NOMO-1 treated with DMSO at 0.1 percent for 48 hours (cell line): ENCODE measurements at regions not wholly inside any gene's neighbourhood (a gene's known extent, or its start where the extent isn't known, plus 50 kb on each side); places are given as distances from the start of the nearest gene placed in this dataset.

Experiments
- DNase-seq: peaks from one replicate; lab custom pipeline; 2025; ENCODE audit not compliant: unreplicated experiment; lab: John Stamatoyannopoulos, UW

DNA sequence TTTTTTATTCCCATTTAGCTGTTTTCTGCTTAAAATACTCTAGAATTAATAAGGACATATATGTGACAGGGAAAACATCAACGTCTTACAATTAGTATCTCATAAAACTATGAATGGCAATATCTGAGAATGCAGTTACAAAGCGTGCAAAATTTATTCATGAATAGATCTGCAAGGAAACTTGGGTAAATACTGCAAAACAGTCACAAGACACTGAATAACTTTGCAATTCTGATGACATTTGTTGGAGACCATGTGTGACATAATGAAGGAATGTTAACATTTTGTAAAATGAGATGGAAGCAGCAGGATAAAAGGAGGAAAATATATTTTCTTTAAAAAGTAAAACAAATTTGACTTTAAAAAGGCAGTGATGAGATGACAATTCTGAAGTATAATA, 480.9 kb upstream of the SEMA6A start:
- no peak for DNase-seq

- no peak for DNase-seq
Observed at GRCh38 chr5:117054911-117055310, 480.3 kb upstream of the SEMA6A start.

DNA sequence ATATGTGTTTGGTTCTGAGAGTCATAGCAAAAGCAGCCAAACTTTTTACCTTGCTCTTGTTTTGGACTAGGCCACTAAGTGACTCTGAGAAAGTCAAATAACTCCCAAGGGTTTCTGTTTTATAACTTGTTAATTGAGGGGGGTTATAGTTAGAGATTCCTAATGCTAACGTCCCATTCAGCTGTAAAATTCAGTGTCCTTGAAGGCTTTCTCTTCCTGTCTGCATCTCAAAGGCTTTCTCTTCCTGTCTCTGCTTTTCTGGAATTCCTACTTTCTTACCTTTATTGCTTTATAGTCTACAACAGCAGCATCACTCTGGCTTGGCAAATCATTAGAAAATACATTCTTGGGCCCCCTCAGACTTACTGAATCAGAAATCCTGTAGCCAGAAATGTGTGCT, 479.5 kb upstream of the SEMA6A start:
- DNase-seq, result no peak

DNA sequence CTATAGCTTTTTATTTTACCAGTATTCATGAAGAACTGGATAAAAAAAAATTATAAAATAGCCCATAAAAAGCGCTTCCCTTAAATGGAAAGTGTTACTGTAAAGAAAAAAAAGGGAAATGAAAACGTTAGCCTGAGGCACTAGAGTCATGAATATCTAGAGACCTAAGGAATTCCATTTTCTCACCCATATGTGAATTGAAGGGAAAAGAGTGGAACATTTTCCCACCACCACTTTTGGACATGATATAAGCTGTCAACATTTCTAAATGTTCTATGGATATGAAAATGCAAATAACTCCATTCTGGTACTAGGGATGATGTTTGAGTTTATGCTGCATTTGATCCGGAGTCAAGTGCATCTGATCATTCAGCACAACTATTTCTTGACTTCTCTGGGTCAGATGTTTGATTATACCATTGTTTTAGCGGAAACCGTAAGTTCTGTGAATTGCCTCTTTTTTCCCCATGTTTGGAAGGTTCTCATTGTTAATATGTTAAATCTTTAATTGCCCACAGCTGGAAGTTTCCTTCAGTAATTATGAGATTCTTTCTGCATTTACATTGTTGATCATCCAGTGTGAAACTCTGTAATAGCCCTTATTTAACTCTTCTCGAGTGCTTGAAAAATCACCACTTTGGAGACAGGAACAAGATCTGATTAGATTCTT, 467.4 kb upstream of the SEMA6A start:
- no peak for DNase-seq

DNA sequence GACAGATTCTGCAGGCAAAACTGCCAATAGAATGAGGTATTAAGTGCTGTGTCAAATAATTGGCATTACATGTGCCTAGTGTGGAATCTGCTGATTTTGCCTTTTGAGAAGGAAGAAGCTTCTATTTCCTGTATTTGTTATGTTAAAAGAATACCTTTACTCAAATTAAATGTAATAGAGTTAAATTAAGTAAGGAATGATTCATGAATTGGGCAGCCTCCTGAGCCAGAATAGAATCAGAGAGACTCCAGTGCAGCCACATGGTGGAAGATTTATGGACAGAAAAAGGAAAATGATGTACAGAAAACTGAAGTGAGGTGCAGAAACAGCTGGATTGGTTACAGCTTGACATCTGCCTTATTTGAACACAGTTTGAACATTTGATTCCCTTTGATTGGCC, 464.4 kb upstream of the SEMA6A start:
- no peak for DNase-seq

DNA sequence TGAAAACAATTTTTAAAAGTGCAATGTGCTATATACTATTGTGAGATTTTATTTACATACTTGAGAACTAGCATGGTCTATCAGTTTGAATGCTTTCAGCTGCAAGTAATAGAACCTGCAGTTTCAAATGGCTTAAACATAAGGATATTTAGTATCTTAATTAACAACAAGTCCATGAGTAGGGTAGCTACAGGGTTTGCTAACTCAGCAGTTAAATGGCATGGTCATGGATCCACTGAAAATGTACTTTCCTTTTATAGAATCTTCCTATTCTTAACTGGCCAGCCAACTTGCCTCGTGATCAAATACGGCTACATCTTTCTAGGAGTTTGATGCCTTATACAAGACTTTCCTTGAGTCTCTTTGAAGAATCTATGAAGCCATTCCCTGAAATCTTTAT, 452.8 kb upstream of the SEMA6A start:
- DNase-seq, result no peak

- no peak for DNase-seq
Observed at GRCh38 chr5:117020999-117021398, 446.4 kb upstream of the SEMA6A start.

DNA sequence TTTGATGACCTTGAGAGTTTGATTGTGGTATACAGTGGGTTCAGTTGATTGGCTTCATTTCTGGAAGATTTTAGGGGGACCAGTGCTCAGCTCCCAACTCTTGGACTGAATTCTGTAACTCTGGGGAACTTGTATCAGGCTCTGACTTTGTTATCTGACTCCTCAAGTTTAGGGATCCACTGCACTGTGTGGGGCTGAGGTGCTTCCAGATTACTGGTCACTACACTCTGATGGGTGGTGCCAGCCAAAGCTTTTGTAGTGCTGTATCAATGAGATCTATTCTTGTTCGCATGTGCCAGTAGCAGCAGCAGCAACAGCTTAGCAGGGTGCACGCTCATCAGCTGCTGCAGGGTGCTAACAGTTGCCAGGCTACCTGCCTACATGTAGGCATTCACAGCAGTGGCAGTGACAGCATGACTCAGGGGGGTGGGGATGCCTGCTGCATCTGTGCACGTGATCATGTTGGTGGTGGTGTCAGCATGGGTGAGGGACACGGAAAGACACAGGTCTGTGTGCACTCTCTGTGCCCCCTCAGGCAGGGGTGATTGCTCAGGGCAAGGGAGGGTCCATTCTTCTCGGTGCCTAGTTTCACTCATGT, 438.8 kb upstream of the SEMA6A start:
- DNase-seq, result no peak

- no peak for DNase-seq
Observed at GRCh38 chr5:117010574-117010973, 436.0 kb upstream of the SEMA6A start.

DNA sequence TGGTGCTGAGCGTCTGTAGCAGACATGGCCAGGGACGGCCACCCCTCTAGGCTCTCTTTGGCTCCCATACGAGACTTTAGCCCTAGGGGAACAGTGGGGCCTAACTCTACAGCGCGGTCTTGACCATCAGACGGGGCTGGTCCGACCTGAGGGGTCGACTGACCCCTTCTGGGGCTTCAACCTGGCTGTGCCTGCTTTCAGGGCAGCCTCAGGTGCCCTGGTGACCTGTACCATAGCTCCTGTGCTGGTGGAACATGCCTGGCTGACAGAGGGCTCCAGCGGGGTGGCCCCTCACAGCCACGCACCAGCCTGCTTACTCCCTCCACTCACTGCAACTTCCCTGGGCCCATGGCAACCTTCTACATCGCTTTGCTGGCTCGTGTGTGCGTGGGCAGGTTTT, 423.4 kb upstream of the SEMA6A start:
- no peak for DNase-seq

- no peak for DNase-seq
Observed at GRCh38 chr5:116992681-116993080, 418.1 kb upstream of the SEMA6A start.

DNA sequence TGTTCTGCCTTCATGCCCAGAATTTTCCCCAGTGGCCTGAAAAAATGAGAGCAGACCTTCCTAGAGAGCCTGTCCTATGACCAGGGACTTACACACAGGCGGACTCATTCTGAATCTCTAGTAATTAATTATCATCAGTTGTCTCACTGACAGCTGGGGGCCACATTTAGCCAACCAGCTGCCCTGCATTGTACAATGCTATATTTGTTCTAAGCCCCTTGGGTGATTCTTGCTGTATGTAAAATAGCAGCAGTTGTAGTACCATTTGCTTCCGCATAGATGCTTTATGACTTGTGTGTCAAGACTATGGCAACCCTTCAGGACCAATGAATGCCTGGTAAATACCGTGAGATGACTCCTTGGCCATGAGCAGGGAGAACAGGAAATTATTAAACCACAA, 415.4 kb upstream of the SEMA6A start:
- no peak for DNase-seq

GRCh38 chr5:116982035-116982434, 407.4 kb upstream of the SEMA6A start:
- DNase-seq, result no peak

DNA sequence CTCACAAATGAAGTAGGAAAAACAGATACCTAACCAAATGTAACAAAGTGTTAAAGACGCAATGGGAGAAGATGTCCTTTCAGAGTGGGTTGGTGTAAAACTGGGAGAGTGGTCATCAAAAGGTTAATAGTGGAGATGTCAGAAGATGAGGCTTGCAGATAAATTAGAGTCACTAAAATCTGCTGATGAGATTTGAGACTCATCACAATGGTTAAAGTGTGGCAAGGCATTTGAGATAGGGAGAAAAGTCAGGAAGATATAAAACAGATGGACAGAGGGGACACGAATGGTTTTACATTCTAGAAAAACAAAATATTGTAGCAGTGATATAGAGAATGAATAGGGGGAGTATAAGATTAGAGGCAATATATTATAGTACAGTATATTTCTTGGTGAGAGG, 406.0 kb upstream of the SEMA6A start:
- DNase-seq, result no peak

DNA sequence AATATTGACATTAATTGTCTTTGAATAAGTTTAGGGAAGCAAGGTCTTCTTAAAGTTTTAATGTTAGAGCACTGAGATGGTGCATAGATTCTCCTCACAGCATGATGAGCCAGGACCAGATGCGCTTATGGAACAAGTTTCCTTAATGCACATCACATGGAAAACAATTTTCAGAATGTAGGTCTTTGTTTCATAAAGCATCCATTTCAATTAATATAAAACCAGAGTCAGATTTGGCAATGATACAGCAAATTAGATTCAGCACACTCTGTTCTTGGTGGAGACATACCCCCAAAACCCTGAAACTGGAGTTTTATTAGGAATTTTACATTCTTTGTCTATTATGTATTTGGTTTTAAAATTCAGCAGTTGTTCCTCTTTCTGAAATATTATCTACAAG, 402.1 kb upstream of the SEMA6A start:
- no peak for DNase-seq

GRCh38 chr5:116971131-116971530, 396.5 kb upstream of the SEMA6A start:
- no peak for DNase-seq

DNA sequence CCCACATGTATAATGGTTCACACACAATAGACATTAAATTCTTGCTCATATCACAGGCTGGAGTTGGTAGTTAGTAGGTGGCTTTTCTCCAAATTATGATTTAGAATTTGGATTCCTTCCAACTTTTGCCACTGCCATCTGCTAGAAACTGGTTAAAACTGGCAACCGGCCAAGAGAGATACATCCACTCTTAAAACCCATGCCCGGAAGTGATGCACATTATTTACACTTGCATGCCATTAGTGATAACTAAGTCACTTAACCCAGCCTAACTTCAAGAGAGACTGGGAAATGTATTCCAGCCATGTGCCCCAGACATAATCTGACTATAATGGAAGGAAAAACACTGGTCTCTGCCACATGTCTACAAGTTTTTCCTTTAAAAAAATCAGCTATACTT, 395.7 kb upstream of the SEMA6A start:
- no peak for DNase-seq

- DNase-seq, result no peak
Observed at GRCh38 chr5:116964438-116964837, 389.8 kb upstream of the SEMA6A start.

- no peak for DNase-seq
Observed at GRCh38 chr5:116961021-116961420, 386.4 kb upstream of the SEMA6A start.

- DNase-seq, result no peak
Observed at GRCh38 chr5:116959843-116960242, 385.2 kb upstream of the SEMA6A start.

- no peak for DNase-seq
Observed at GRCh38 chr5:116953251-116953930, 378.8 kb upstream of the SEMA6A start.

DNA sequence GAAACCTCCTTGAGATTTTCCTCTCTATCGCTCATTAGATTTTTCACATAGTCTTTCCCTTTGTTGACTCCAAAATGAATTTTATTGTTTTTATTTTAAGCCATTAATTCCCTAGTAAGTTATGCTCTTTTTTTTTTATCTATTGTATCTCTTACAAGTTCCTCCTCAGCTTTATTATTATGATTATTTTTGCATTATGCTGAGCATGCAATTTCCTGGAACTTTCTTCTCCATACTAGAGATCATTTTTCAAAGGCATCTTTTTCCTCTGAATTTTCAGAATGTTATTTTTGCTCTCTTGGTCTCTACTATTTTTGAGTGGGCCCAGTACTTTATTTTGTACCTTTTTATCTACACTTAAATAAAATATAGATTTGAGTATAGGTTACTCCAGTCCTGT, 376.6 kb upstream of the SEMA6A start:
- DNase-seq, result no peak
